Upper lobe of right lung (tissue), 1 donor: ENCODE measurements at regions not wholly inside any gene's neighbourhood (a gene's known extent, or its start where the extent isn't known, plus 50 kb on each side); places are given as distances from the start of the nearest gene placed in this dataset.

ENCODE experiments used
- ATAC-seq: fragments of 200-7000 bp; cut with Tn5 transposase; one replicate; pipeline ENCODE4 v1.9.1; 2020; ENCODE audit warnings: mild to moderate bottlenecking, moderate library complexity
- DNase-seq: peaks from one replicate; pipeline ENCODE4 v3.0.0-alpha.2; 2020
- H3K27ac ChIP-seq: fragments of 200-600 bp; one replicate; pipeline ENCODE4 v1.8.0; 2022
- H3K27me3 ChIP-seq: fragments of 200-600 bp; one replicate; pipeline ENCODE4 v1.8.0; 2022; ENCODE audit warnings: mild to moderate bottlenecking
- H3K36me3 ChIP-seq: fragments of 200-600 bp; one replicate; pipeline ENCODE4 v1.8.0; 2022
- H3K4me1 ChIP-seq: fragments of 200-600 bp; one replicate; pipeline ENCODE4 v1.8.0; 2022
- H3K4me3 ChIP-seq: fragments of 200-600 bp; one replicate; pipeline ENCODE4 v1.8.0; 2022; ENCODE audit warnings: mild to moderate bottlenecking
- H3K9me3 ChIP-seq: fragments of 200-600 bp; one replicate; pipeline ENCODE4 v1.8.0; 2022
- intact Hi-C: fragments of 100-400 bp; cut with DNase I; formaldehyde crosslinking; loops from one replicate; pipeline ENCODE4 v1.11.0; 2022
- TF ChIP-seq, protein P1 (sequence below): fragments of 200-600 bp; IDR thresholded peaks from one replicate; pipeline ENCODE4 v1.8.0; 2022; ENCODE audit warnings: antibody characterized with exemption
- donor health status: DM: no; HTN: yes; CAD: no; lungs with severe emphysema.

DNA sequence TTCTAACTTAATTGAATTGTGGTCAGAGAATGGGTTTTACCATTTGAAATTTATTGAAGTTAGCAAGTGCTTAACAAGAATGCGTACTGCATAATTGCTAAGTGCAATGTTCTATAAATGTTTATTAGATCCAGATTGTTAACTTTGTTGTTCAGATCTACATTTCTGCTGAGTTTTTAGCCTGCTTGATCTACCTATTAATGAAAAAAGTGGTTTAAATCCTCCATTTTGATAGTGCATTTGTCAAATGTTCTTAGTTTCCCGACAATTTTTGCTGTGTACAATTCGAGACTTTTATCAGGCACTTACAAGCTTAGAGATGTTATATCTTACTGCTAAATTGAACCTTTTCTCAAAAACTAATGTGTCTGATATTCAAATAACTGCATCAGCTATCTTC, 156.4 kb upstream of the ADCY1 start:
- no peak for DNase-seq
- Histone ChIP-seq H3K4me1 (no peaks in the 10 kb centered on the region), H3K4me3 (no peak overlapping the region), H3K9me3 (no peaks in the 10 kb centered on the region), H3K36me3 (no peaks in the 10 kb centered on the region), H3K27me3 (no peaks in the 10 kb centered on the region), H3K27ac (no peak overlapping the region)
- intact Hi-C loops: no loop called here
- ATAC-seq: no peak
- TF ChIP-seq, protein P1, sequence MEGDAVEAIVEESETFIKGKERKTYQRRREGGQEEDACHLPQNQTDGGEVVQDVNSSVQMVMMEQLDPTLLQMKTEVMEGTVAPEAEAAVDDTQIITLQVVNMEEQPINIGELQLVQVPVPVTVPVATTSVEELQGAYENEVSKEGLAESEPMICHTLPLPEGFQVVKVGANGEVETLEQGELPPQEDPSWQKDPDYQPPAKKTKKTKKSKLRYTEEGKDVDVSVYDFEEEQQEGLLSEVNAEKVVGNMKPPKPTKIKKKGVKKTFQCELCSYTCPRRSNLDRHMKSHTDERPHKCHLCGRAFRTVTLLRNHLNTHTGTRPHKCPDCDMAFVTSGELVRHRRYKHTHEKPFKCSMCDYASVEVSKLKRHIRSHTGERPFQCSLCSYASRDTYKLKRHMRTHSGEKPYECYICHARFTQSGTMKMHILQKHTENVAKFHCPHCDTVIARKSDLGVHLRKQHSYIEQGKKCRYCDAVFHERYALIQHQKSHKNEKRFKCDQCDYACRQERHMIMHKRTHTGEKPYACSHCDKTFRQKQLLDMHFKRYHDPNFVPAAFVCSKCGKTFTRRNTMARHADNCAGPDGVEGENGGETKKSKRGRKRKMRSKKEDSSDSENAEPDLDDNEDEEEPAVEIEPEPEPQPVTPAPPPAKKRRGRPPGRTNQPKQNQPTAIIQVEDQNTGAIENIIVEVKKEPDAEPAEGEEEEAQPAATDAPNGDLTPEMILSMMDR: no peak

DNA sequence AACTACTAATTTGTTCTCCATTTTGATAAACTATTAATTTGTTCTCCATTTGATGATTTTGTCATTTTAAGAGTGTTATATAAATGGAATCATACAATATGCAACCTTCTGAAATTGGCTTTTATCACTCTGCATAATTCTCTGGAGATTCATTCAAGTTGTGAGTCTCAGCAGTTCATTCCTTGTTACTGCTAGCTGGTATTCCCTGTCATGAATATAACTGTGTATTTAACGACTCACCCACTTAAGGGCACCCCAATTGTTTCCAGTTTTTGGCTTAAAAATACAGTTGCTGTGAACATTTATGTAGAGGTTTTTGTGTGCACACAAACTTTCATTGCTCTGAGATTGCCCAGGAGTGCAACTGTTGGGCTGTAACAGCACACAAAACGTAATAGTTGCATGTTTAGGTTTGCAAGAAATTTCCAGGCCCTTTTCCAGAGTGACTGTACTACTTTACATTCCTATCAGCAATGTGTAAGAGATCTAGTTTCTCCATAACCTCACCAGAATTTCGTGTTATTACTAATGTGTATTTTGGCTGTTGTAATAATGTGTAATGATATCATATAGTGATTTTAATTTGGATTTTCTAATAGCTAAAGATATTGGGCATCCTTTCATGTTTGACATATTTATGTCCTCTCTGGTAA, 153.2 kb upstream of the ADCY1 start:
- intact Hi-C loops: no loop called here
- DNase-seq (no peak), ATAC-seq (no peak)
- Histone ChIP-seq H3K4me3 (no peak overlapping the region), H3K27ac (no peak overlapping the region), H3K4me1 (no peaks in the 10 kb centered on the region), H3K27me3 (peaks cover 6% of the 10 kb centered on the region), H3K9me3 (no peaks in the 10 kb centered on the region), H3K36me3 (no peaks in the 10 kb centered on the region)
- TF ChIP-seq, protein P1: no peak

DNA sequence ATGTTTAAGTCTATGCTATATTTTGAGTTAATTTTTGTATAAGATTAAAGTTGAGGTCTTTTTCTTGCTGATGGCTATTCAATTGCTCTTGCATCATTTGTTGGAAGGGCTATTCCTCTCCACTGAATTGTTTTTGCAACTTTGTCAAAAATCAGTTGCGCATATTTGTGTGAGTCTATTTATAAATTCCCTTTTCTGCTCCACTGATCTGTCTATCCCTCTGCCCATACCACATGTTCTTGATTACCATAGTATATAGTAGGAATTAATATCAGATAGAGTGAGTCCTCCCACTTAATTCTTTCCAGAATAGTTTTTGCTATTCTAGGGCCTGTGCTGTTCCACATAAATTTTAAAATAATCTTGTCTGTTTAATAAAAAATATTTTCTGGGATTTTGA, 152.4 kb upstream of the ADCY1 start:
- intact Hi-C loops: no loop called here
- no peak for DNase-seq
- ATAC-seq: no peak
- H3K9me3 ChIP-seq: no peaks in the 10 kb centered on the region
- TF ChIP-seq, protein P1: no peak
- H3K27me3 ChIP-seq: peaks cover 6% of the 10 kb centered on the region
- H3K4me1 ChIP-seq: no peaks in the 10 kb centered on the region
- H3K4me3 ChIP-seq: no peak overlapping the region
- no peak overlapping the region for H3K27ac ChIP-seq
- no peaks in the 10 kb centered on the region for H3K36me3 ChIP-seq

DNA sequence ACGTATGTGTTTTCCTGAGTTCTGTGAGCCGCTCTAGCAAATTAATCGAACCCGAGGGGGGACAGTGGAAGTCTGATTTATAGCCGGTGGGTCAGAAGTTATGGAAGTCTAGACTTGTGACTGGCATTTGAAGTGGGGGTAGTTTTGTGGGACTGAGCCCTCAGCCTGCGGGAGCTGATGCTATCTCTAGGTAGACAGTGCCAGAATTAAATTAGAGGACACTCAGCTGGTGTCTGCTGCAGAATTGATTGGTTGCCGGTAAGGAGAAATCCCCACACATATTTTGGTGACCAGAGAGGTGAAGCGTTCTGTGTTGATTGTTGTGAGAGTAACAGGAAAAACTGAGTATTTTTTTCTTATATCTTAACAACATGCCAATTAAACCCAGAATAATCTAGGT, 143.8 kb upstream of the ADCY1 start:
- Histone ChIP-seq H3K27ac (no peak overlapping the region), H3K36me3 (no peaks in the 10 kb centered on the region), H3K9me3 (no peaks in the 10 kb centered on the region), H3K27me3 (peaks cover under 1% of the 10 kb centered on the region), H3K4me3 (no peak overlapping the region), H3K4me1 (no peaks in the 10 kb centered on the region)
- TF ChIP-seq, protein P1: no peak
- no peak for ATAC-seq
- intact Hi-C loops: no loop called here
- no peak for DNase-seq

DNA sequence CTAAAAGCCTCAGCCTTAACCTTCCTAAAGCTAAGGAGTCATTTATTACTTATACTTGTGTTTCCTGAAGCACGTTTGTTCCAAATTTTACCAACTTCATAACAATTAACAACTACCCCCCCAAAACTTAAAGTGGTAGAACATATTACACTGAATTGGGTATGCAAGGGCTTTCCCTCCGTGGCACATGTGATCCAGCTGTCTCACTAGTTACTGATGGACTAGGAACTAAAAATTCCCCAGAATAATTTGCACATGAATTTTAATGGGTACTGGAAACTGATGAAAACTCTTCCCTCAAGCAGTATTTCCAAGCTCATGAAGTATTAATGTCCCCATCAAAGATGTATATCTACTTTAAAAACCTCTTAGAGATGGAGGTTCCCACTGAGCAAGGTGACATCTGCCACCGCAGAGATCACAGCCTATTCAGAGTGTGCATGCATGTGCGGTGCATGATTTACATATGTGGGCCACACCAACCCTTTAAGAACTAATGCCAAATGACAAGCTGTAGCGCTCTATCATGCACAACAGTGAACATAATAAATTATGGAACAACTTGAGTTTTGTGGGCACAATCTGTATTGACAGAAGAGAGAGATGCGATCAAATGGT, 139.9 kb upstream of the ADCY1 start:
- intact Hi-C loops: no loop called here
- H3K36me3 ChIP-seq: no peaks in the 10 kb centered on the region
- H3K4me3 ChIP-seq: no peak overlapping the region
- H3K4me1 ChIP-seq: no peaks in the 10 kb centered on the region
- H3K27me3 ChIP-seq: no peaks in the 10 kb centered on the region
- ATAC-seq (no peak), DNase-seq (no peak)
- no peaks in the 10 kb centered on the region for H3K9me3 ChIP-seq
- TF ChIP-seq, protein P1: no peak
- H3K27ac ChIP-seq: no peak overlapping the region
